ENCODE measurements at regions not wholly inside any gene's neighbourhood (a gene's known extent, or its start where the extent isn't known, plus 50 kb on each side); places are given as distances from the start of the nearest gene placed in this dataset.
A peak's percentile ranks its signal among the peaks of the same experiment; 100 is the strongest.

GRCh38 chr20:10739566-10739965 lies 65.8 kb upstream of the JAG1 start:
- no peak overlapping the region for H3K4me2 ChIP-seq (ENCODE audit: insufficient read depth, low read length, poor library complexity, severe bottlenecking)
- H2BK120ac ChIP-seq (ENCODE audit: low read depth, low read length) = no peak overlapping the region
- no peak overlapping the region for H2AK5ac ChIP-seq (ENCODE audit: low read depth, low read length)
- no peak overlapping the region for H2BK12ac ChIP-seq (ENCODE audit: low read length)
- H2BK15ac ChIP-seq (ENCODE audit: low read length) = no peak overlapping the region
- H3K4me3 ChIP-seq (ENCODE audit: low read length in 2 of 2) = no peak overlapping the region
- DNase-seq (ENCODE audit: low spot score) = no peak
- no peaks in the 10 kb centered on the region for H3K27me3 ChIP-seq (ENCODE audit: control insufficient read depth in 3 of 3, insufficient read depth in 3 of 3, low read depth in 1 of 3, low read length in 3 of 3)
- no peak overlapping the region for H3K27ac ChIP-seq (replicated peaks; ENCODE audit: low read length)
- no peak overlapping the region for H3K18ac ChIP-seq (ENCODE audit: low read length)
- no peak overlapping the region for H2BK5ac ChIP-seq (ENCODE audit: low read length)
- no peak overlapping the region for H3K4ac ChIP-seq (ENCODE audit: low read length)
- no peak overlapping the region for H3K9ac ChIP-seq (ENCODE audit: low read depth, low read length, poor library complexity)
- WGBS, 2 donors (ENCODE audit: extremely low coverage in 2 of 2, insufficient read length in 2 of 2, insufficient replicate concordance in 1 of 2) = no CpG with 5 or more reads among the region's 7 CpGs
- no peaks in the 10 kb centered on the region for H3K36me3 ChIP-seq (replicated peaks in 1 of 2; ENCODE audit: control insufficient read depth in 2 of 2, insufficient read depth in 2 of 2, low read length in 2 of 2)
- H3K9me3 ChIP-seq (replicated peaks in 1 of 2; ENCODE audit: control insufficient read depth in 2 of 2, insufficient read depth in 1 of 2, low read depth in 1 of 2, low read length in 2 of 2) = no peaks in the 10 kb centered on the region
- H4K91ac ChIP-seq (ENCODE audit: low read depth, low read length, poor library complexity) = no peak overlapping the region
- no peak overlapping the region for H2AFZ ChIP-seq (ENCODE audit: low read length)
- no peaks in the 10 kb centered on the region for H3K4me1 ChIP-seq (ENCODE audit: control insufficient read depth in 2 of 2, insufficient read depth in 1 of 2, low read depth in 1 of 2, low read length in 2 of 2)
- no peaks in the 10 kb centered on the region for H3K79me1 ChIP-seq (ENCODE audit: low read depth, low read length)
- H4K8ac ChIP-seq (ENCODE audit: low read depth, low read length) = no peak overlapping the region
- H3K14ac ChIP-seq (ENCODE audit: low read length) = no peak overlapping the region
- H3K23ac ChIP-seq (ENCODE audit: low read depth, low read length, poor library complexity) = no peak overlapping the region

GRCh38 chr20:10741060-10741459 lies 67.3 kb upstream of the JAG1 start:
- Histone ChIP-seq H3K36me3 (replicated peaks in 1 of 2; ENCODE audit: control insufficient read depth in 2 of 2, insufficient read depth in 2 of 2, low read length in 2 of 2) (no peaks in the 10 kb centered on the region), H3K27me3 (ENCODE audit: control insufficient read depth in 3 of 3, insufficient read depth in 3 of 3, low read depth in 1 of 3, low read length in 3 of 3) (no peaks in the 10 kb centered on the region), H3K9ac (ENCODE audit: low read depth, low read length, poor library complexity) (no peak overlapping the region), H2BK12ac (ENCODE audit: low read length) (no peak overlapping the region), H3K4me1 (ENCODE audit: control insufficient read depth in 2 of 2, insufficient read depth in 1 of 2, low read depth in 1 of 2, low read length in 2 of 2) (no peaks in the 10 kb centered on the region), H3K14ac (ENCODE audit: low read length) (no peak overlapping the region), H3K4me3 (ENCODE audit: low read length in 2 of 2) (no peak overlapping the region), H3K18ac (ENCODE audit: low read length) (no peak overlapping the region), H4K8ac (ENCODE audit: low read depth, low read length) (no peak overlapping the region), H3K9me3 (replicated peaks in 1 of 2; ENCODE audit: control insufficient read depth in 2 of 2, insufficient read depth in 1 of 2, low read depth in 1 of 2, low read length in 2 of 2) (no peaks in the 10 kb centered on the region), H2AK5ac (ENCODE audit: low read depth, low read length) (no peak overlapping the region), H3K4ac (ENCODE audit: low read length) (no peak overlapping the region), H3K79me1 (ENCODE audit: low read depth, low read length) (no peaks in the 10 kb centered on the region), H3K4me2 (ENCODE audit: insufficient read depth, low read length, poor library complexity, severe bottlenecking) (no peak overlapping the region), H3K27ac (replicated peaks; ENCODE audit: low read length) (no peak overlapping the region), H2AFZ (ENCODE audit: low read length) (no peak overlapping the region), H4K91ac (ENCODE audit: low read depth, low read length, poor library complexity) (no peak overlapping the region), H2BK15ac (ENCODE audit: low read length) (no peak overlapping the region), H3K23ac (ENCODE audit: low read depth, low read length, poor library complexity) (no peak overlapping the region), H2BK5ac (ENCODE audit: low read length) (no peak overlapping the region), H2BK120ac (ENCODE audit: low read depth, low read length) (no peak overlapping the region)
- no peak for DNase-seq (ENCODE audit: low spot score)
- WGBS, 2 donors (ENCODE audit: extremely low coverage in 2 of 2, insufficient read length in 2 of 2, insufficient replicate concordance in 1 of 2) = no CpG with 5 or more reads among the region's 5 CpGs

GRCh38 chr20:10745790-10746189 lies 72.0 kb upstream of the JAG1 start:
- Histone ChIP-seq H4K91ac (ENCODE audit: low read depth, low read length, poor library complexity) (no peak overlapping the region), H3K18ac (ENCODE audit: low read length) (no peak overlapping the region), H2BK5ac (ENCODE audit: low read length) (no peak overlapping the region), H3K4me3 (ENCODE audit: low read length in 2 of 2) (no peak overlapping the region), H3K9ac (ENCODE audit: low read depth, low read length, poor library complexity) (no peak overlapping the region), H3K4me1 (ENCODE audit: control insufficient read depth in 2 of 2, insufficient read depth in 1 of 2, low read depth in 1 of 2, low read length in 2 of 2) (peaks cover 13 to 16% of the 10 kb centered on the region in 2 donors), H3K9me3 (replicated peaks in 1 of 2; ENCODE audit: control insufficient read depth in 2 of 2, insufficient read depth in 1 of 2, low read depth in 1 of 2, low read length in 2 of 2) (no peaks in the 10 kb centered on the region), H2AFZ (ENCODE audit: low read length) (no peak overlapping the region), H4K8ac (ENCODE audit: low read depth, low read length) (no peak overlapping the region), H3K27me3 (ENCODE audit: control insufficient read depth in 3 of 3, insufficient read depth in 3 of 3, low read depth in 1 of 3, low read length in 3 of 3) (no peaks in the 10 kb centered on the region), H2AK5ac (ENCODE audit: low read depth, low read length) (no peak overlapping the region), H2BK15ac (ENCODE audit: low read length) (no peak overlapping the region), H3K4me2 (ENCODE audit: insufficient read depth, low read length, poor library complexity, severe bottlenecking) (no peak overlapping the region), H3K14ac (ENCODE audit: low read length) (no peak overlapping the region), H3K36me3 (replicated peaks in 1 of 2; ENCODE audit: control insufficient read depth in 2 of 2, insufficient read depth in 2 of 2, low read length in 2 of 2) (no peaks in the 10 kb centered on the region), H3K27ac (replicated peaks; ENCODE audit: low read length) (no peak overlapping the region), H3K4ac (ENCODE audit: low read length) (no peak overlapping the region), H2BK12ac (ENCODE audit: low read length) (no peak overlapping the region), H3K23ac (ENCODE audit: low read depth, low read length, poor library complexity) (no peak overlapping the region), H2BK120ac (ENCODE audit: low read depth, low read length) (no peak overlapping the region), H3K79me1 (ENCODE audit: low read depth, low read length) (no peaks in the 10 kb centered on the region)
- no peak for DNase-seq (ENCODE audit: low spot score)
- no CpG with 5 or more reads among the region's 5 CpGs for WGBS, 2 donors (ENCODE audit: extremely low coverage in 2 of 2, insufficient read length in 2 of 2, insufficient replicate concordance in 1 of 2)

GRCh38 chr20:10747019-10747418 lies 73.2 kb upstream of the JAG1 start:
- H3K27ac ChIP-seq (replicated peaks; ENCODE audit: low read length) = peak overlapping the region; percentile 74

More at GRCh38 chr20:10747019-10747418, 73.2 kb upstream of the JAG1 start:
- no peak overlapping the region for H4K8ac ChIP-seq (ENCODE audit: low read depth, low read length)
- H3K4ac ChIP-seq (ENCODE audit: low read length) = no peak overlapping the region
- H2AK5ac ChIP-seq (ENCODE audit: low read depth, low read length) = no peak overlapping the region
- H2BK120ac ChIP-seq (ENCODE audit: low read depth, low read length) = no peak overlapping the region
- H3K4me1 ChIP-seq (ENCODE audit: control insufficient read depth in 2 of 2, insufficient read depth in 1 of 2, low read depth in 1 of 2, low read length in 2 of 2) = peaks cover 13 to 16% of the 10 kb centered on the region in 2 donors
- H2BK15ac ChIP-seq (ENCODE audit: low read length) = no peak overlapping the region
- H3K9ac ChIP-seq (ENCODE audit: low read depth, low read length, poor library complexity) = no peak overlapping the region
- DNase-seq (ENCODE audit: low spot score) = peak; percentile 27
- peak overlapping the region; percentile 75 for H2AFZ ChIP-seq (ENCODE audit: low read length)
- no peaks in the 10 kb centered on the region for H3K9me3 ChIP-seq (replicated peaks in 1 of 2; ENCODE audit: control insufficient read depth in 2 of 2, insufficient read depth in 1 of 2, low read depth in 1 of 2, low read length in 2 of 2)
- H4K91ac ChIP-seq (ENCODE audit: low read depth, low read length, poor library complexity) = no peak overlapping the region
- H3K4me2 ChIP-seq (ENCODE audit: insufficient read depth, low read length, poor library complexity, severe bottlenecking) = no peak overlapping the region
- H3K79me1 ChIP-seq (ENCODE audit: low read depth, low read length) = no peaks in the 10 kb centered on the region
- WGBS, 2 donors (ENCODE audit: extremely low coverage in 2 of 2, insufficient read length in 2 of 2, insufficient replicate concordance in 1 of 2) = no CpG with 5 or more reads among the region's 6 CpGs
- no peak overlapping the region for H3K4me3 ChIP-seq (ENCODE audit: low read length in 2 of 2)
- H3K36me3 ChIP-seq (replicated peaks in 1 of 2; ENCODE audit: control insufficient read depth in 2 of 2, insufficient read depth in 2 of 2, low read length in 2 of 2) = no peaks in the 10 kb centered on the region
- H3K18ac ChIP-seq (ENCODE audit: low read length) = no peak overlapping the region
- H3K27me3 ChIP-seq (ENCODE audit: control insufficient read depth in 3 of 3, insufficient read depth in 3 of 3, low read depth in 1 of 3, low read length in 3 of 3) = no peaks in the 10 kb centered on the region
- no peak overlapping the region for H2BK12ac ChIP-seq (ENCODE audit: low read length)
- H3K23ac ChIP-seq (ENCODE audit: low read depth, low read length, poor library complexity) = no peak overlapping the region
- no peak overlapping the region for H3K14ac ChIP-seq (ENCODE audit: low read length)
- no peak overlapping the region for H2BK5ac ChIP-seq (ENCODE audit: low read length)

Measured in neuronal stem cell (in vitro differentiated cells).